ENCODE measurements at regions not wholly inside any gene's neighbourhood (a gene's known extent, or its start where the extent isn't known, plus 50 kb on each side); places are given as distances from the start of the nearest gene placed in this dataset.

DNA sequence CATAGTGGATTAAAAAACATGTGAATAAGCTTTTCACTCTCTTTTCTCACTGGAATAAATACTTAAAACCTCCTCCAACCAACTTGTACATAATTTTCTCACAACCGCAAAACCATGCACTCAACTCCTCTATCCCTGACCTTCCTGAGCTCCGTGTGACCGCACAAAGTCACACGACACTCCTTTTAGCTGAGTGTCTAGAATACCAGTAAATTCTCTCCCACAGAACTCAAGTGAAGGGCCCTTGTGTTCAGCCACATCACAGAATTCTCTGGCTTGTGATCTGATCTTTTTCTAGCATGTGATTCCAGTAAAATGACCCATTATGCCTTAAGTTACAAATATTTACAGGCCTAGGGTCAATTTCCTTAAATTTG is 91.2 kb upstream of the ARL4C start:
- H3K4me3 ChIP-seq, result no peak overlapping the region
- ATAC-seq (no peak), FAIRE-seq (no peak), DNase-seq (no peak)
- no peaks in the 10 kb centered on the region for H3K27me3 ChIP-seq
- intact Hi-C loops (cut with DNase I), result no loop called here
- whole genome bisulfite sequencing, 2 donors, result 92 to 97% methylated on average over 4 of the region's 4 CpGs
- no peaks in the 10 kb centered on the region for H3K36me3 ChIP-seq
- no peaks in the 10 kb centered on the region for H3K9me3 ChIP-seq
- no peaks in the 10 kb centered on the region for H3K4me1 ChIP-seq
- TF ChIP-seq, protein P1, sequence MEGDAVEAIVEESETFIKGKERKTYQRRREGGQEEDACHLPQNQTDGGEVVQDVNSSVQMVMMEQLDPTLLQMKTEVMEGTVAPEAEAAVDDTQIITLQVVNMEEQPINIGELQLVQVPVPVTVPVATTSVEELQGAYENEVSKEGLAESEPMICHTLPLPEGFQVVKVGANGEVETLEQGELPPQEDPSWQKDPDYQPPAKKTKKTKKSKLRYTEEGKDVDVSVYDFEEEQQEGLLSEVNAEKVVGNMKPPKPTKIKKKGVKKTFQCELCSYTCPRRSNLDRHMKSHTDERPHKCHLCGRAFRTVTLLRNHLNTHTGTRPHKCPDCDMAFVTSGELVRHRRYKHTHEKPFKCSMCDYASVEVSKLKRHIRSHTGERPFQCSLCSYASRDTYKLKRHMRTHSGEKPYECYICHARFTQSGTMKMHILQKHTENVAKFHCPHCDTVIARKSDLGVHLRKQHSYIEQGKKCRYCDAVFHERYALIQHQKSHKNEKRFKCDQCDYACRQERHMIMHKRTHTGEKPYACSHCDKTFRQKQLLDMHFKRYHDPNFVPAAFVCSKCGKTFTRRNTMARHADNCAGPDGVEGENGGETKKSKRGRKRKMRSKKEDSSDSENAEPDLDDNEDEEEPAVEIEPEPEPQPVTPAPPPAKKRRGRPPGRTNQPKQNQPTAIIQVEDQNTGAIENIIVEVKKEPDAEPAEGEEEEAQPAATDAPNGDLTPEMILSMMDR (IDR thresholded peaks at IDR 0.05), result no peak
- H3K27ac ChIP-seq, result no peak overlapping the region

GRCh38 chr2:234587341-234588053 is 90.6 kb upstream of the ARL4C start:
- intact Hi-C loops (cut with DNase I), result no loop called here
- Histone ChIP-seq H3K27ac (no peak overlapping the region), H3K4me3 (no peak overlapping the region), H3K4me1 (no peaks in the 10 kb centered on the region), H3K36me3 (no peaks in the 10 kb centered on the region), H3K9me3 (no peaks in the 10 kb centered on the region), H3K27me3 (no peaks in the 10 kb centered on the region)
- WGBS, 2 donors, result 70 to 79% methylated on average over 6 of the region's 6 CpGs
- DNase-seq (no peak), ATAC-seq (no peak), FAIRE-seq (no peak)
- TF ChIP-seq, protein P1 (IDR thresholded peaks at IDR 0.05), result no peak

- TF ChIP-seq, protein P1 (IDR thresholded peaks at IDR 0.05), result no peak
- intact Hi-C loops (cut with DNase I), result no loop called here
- ATAC-seq, result no peak
Observed at GRCh38 chr2:234583331-234583730, 86.5 kb upstream of the ARL4C start.

GRCh38 chr2:234580686-234581085 is 83.8 kb upstream of the ARL4C start:
- TF ChIP-seq, protein P1 (IDR thresholded peaks at IDR 0.05), result no peak
- Histone ChIP-seq H3K9me3 (no peaks in the 10 kb centered on the region), H3K36me3 (no peaks in the 10 kb centered on the region), H3K4me1 (no peaks in the 10 kb centered on the region), H3K27ac (no peak overlapping the region), H3K27me3 (no peaks in the 10 kb centered on the region), H3K4me3 (no peak overlapping the region)
- WGBS, 2 donors, result 92 to 93% methylated on average over 5 of the region's 5 CpGs
- ATAC-seq (no peak), DNase-seq (no peak), FAIRE-seq (no peak)
- intact Hi-C loops (cut with DNase I), result no loop called here

More at GRCh38 chr2:234583331-234583730, 86.5 kb upstream of the ARL4C start:
- Histone ChIP-seq H3K27me3 (no peaks in the 10 kb centered on the region), H3K9me3 (no peaks in the 10 kb centered on the region), H3K27ac (no peak overlapping the region), H3K4me1 (no peaks in the 10 kb centered on the region), H3K36me3 (no peaks in the 10 kb centered on the region), H3K4me3 (no peak overlapping the region)
- 71 to 81% methylated on average over 4 of the region's 4 CpGs for WGBS, 2 donors
- no peak for FAIRE-seq
- no peak for DNase-seq

DNA sequence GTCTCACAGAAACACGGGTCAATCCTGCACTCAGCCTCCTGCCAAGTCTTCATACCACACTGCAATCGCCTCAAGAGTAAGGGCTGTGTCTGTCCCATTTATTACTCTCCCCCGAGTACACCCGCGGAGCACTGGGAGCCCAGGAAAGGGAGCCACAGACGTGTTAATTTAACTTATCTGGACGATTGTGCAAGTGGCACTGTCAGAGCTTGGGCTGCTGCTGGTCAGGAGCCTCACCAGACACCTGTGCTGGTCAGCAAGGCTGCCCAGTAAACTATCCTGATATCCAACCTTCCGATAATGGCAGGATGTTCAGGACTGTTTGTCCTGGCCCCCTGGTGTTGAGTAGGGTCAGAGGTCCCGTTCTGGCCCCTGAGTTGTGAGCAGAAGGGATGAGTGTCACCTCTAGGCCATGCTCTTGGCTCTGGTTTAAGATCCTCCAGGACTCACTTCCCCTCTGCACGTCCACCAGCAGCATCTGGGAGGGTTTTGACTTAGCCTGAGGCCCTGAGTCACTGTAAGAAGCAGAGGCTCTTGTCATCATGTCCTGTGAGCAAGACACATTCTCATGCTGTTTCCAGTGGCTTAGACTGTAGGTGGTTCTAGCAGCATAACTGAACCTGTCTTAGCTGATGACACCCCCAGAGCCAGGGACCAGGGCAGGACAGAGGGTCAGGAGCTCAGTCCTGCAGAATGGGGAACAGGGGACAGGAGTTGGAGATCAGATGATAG is 82.5 kb upstream of the ARL4C start:
- Histone ChIP-seq H3K27me3 (no peaks in the 10 kb centered on the region), H3K4me3 (no peak overlapping the region), H3K9me3 (no peaks in the 10 kb centered on the region), H3K27ac (no peak overlapping the region), H3K4me1 (no peaks in the 10 kb centered on the region), H3K36me3 (no peaks in the 10 kb centered on the region)
- DNase-seq (no peak), ATAC-seq (no peak), FAIRE-seq (no peak)
- WGBS, 2 donors, result 78 to 81% methylated on average over 10 of the region's 10 CpGs
- intact Hi-C loops (cut with DNase I), result no loop called here
- TF ChIP-seq, protein P1 (IDR thresholded peaks at IDR 0.05), result no peak

Data from pancreas (tissue), 10 donors.